Activated CD4-positive, alpha-beta T cell treated with anti-CD3 and anti-CD28 coated beads for 1 hour (primary cell): ENCODE measurements at regions not wholly inside any gene's neighbourhood (a gene's known extent, or its start where the extent isn't known, plus 50 kb on each side); places are given as distances from the start of the nearest gene placed in this dataset.
"Not testable (repeated sequence)": the region's sequence is repeated elsewhere in the genome, so short reads cannot be mapped to it uniquely, and the experiment has no call there.

Source experiments
- DNase-seq: peaks from one replicate; pipeline ENCODE4 v3.0.0-alpha.2; 2020

DNA sequence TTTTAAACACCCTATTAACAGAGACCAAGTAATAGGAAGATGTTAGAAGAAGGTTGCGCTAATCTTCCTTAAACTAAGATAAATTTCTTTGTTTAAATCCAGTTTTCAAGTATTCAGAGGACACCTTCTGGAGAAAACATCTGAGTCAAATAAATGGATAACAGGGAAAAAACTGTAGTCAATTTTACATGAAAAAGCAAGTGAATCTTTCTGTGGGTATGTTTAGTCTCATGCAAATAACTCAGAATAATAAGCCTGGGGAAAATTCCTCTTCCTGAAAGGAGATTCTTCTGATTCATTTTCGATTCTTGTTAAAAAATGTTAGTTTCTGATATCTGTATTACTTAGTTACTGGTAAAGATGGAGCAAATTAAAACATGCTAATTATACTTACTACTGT, 145.5 kb downstream of the CTH start:
- DNase-seq: no peak

DNA sequence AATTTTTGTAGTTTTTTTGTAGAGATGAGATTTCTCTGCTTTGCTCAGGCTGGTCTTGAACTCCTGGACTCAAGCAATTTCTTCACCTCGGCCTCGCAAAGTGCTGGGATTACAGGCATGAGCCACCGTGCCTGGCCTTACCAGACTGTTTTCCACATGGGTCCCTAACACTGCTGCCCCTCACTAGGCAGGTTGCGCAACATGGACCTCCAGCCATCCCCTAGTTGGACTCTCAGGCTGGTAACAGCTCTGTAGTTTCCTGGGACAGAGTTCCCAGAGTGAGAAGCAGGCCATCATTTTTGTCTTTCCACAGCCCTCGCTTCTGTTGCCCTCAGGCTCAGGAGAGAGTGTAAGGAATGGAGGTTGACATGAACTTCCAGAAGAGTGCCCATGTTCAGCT, 156.1 kb downstream of the CTH start:
- DNase-seq: no peak

DNA sequence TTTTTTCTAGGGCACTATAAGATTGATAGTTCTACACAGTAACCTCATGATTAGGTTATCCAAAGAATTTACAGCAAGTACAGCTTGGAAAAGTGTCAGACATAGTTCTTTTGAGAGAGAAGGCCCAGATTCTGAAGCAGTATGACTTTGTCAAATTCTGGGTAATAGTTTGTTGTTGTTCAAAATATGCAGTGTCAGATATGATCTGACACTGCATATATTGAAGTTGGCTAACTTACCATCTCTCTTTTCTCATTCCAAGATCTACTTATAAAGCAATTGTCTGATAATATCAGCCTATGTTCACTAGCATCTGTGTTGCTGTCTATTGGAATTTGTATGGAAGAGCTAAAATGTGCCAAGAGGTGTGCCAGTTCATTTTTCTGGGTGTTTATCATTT, 160.1 kb downstream of the CTH start:
- DNase-seq: no peak

DNA sequence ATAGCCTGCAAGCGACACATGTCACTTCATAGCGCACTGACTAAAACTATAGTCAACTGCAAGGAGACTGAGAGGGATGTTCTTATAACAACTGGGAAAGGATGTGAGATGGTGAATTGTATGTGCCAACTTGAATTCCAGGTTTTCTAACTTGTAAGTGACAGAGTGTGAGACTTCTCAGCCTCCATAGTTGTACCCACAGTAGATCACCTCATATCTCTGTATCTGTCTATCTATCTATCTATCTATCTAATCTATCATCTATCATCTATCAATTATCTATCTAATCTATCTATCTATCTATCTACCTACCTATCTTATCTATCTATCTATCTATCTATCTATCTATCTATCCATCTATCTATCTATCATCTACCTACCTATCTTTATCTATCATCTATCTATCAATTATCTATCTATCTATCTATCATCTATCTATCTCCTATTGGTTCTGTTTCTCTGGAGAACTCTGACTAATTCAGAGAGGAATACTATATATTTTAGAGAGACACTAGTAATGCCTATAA, 162.3 kb downstream of the CTH start:
- no peak for DNase-seq

DNA sequence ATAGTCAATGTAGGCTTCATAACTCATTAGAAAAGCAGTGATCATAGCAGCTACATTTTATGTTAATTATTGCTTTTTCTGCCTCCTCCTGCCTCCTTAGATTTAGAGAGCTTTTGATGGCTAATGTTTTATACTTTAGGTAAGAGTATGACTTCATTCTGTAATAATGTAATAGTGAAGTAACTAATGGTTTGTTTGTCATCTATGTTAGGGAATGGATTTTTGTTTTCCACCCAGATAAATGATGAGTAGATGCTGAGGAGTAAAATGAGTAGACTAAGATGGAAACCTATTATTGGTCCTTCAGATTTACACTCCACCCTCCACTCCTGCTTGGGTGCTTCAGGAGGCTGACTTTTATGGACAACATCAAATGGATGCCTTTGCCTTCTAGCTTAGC, 170.6 kb downstream of the CTH start:
- DNase-seq: no peak

DNA sequence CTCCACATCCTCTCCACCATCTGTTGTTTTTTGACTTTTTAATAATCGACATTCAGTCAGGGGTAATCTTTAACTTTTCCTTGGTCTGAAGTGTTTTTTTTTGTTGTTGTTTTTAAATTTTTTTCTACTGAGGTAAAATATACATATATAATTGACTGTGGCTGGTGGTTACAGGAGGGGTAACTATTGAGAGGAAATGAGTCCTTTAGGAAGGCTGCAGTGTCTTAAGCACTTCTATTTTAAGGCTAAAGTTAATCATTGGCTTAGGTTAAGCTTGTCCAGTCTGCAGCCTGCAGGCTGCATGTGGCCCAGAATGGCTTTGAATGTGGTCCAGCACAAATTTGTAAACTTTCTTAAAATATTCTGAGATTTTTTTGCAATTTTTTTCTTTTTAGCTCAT, 172.5 kb downstream of the CTH start:
- DNase-seq: no peak

DNA sequence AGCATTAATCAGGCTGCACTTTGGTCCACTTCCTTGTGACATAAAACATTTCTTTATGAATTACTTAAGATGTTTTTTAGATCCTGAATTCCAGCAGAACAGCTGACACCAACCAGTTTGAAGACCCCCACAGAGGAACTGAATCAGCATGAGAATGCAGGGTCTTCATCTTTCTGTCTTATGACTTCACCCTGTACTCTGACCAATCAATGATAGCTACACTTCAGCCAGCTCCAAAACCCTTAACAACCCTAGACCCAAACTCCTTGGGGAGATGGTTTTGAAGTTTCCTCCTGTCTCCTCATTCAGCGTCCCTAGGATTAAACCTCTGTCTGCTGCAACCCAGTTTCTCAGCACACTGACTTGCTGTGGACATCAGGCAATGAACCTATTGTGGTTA, 175.0 kb downstream of the CTH start:
- no peak for DNase-seq

DNA sequence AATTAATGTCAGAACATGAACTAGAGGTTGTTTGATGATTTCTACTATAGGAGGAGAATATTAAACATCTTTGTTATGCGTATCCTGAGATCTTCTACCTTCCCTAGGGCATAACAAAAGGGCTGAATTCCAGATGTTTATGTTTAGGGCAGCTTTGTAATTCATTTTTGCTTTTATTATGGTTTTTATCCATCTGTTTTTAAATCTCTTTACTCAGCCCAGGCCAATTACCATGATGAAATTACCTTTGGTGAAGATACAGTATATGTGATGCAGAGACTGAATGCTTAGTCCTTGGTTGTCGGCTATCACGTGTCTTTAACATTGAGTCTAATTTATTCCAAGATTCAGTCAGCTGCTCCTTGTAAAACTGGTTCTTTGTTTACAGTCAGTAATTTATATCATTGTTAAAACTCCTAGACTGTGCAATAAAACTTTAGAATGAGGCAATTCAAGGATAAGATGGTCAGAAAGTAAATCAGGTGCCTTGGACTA, 176.9 kb downstream of the CTH start:
- no peak for DNase-seq

DNA sequence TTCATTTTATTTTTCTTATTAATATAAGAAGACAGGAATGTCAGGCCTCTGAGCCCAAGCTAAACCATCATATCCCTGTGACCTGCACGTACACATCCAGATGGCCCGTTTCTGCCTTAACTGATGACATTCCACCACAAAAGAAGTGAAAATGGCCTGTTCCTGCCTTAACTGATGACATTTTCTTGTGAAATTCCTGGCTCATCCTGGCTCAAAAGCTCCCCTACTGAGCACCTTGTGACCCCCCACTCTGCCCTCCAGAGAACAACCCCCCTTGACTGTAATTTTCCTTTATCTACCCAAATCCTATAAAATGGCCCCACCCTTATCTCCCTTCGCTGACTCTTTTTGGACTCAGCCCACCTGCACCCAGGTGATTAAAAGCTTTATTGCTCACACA, 182.5 kb downstream of the CTH start:
- DNase-seq: not testable (repeated sequence)

DNA sequence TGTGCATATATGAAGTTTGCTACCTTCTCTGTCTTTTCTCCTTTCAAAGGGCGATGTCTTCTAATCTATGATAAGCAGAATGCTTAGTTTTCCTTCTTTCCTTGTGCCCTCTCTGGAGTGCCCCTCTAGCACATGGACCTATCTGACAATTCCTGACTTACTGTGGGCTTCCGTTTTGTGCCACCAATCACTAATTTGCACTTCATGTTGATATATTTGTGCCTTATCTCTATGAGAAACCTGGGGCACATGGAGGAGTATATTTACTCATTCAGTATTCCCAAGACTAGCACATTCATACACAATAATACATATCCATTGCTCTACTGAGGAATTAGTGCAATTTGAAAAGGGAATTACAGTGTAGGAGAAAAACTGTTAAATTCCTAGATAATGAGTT, 197.7 kb downstream of the CTH start:
- no peak for DNase-seq

DNA sequence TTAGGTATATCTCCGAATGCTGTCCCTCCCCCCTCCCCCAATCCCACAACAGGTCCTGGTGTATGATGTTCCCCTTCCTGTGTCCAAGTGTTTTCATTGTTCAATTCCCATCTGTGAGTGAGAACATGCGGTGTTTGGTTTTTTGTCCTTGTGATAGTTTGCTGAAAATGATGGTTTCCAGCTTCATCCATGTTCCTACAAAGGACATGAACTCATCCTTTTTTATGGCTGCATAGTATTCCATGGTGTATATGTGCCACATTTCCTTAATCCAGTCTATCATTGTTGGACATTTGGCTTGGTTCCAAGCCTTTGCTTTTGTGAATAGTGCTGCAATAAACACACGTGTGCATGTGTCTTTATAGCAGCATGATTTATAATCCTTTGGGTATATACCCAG, 199.1 kb downstream of the CTH start:
- not testable (repeated sequence) for DNase-seq

DNA sequence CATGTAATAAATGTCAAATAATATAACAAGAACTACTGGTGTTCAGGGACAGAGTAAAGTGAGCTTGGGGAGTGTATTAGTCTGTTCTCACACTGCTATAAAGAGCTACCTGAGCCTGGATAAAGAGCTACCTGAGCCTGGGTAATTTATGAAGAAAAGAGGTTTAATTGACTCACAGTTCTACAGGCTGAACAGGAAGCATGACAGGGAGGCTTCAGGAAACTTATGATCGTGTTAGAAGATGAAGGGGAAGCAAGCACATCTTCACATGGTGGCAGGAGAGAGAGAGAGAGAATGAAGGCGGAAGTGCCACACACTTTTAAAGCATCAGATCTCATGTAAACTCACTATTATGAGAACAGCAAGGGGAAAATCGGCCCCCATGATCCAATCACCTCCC, 205.9 kb downstream of the CTH start:
- DNase-seq: no peak

DNA sequence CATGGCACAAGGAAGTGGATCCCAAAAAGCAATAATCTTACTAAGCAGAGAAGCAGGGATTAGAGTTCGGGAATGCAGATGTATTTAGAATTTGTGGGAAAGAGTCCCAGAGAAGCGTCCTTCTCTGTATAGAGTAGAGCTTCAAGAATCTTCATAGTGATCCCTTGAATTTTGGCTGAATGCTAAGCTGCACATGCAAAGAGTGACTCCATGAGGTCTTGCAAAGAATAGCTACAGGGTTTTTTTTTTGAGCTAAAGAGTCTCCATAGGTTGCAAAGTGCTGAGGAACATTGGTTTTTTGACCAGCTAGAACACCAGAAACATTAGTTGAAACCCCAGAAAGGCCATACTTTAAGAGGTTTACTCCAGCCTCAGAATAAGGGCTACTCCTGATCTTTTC, 206.7 kb downstream of the CTH start:
- DNase-seq: no peak

DNA sequence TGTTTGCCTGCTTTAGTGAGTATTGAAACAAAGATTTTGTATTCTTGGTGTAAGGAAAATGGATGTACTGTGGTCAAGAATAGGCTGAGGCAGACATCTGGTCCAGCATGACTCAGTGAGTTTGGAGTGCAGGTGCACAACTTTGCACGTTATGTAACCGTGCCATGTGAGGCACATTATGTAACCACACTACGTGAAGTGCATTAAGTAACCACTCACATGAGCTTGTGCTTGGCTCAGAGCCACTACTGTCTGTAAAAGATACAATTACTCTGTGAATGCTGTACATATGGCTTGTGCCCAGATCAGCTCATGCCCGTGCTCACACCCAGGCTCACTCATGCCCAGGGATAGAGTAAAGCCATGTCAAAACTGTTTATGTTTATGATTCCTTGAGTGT, 216.8 kb downstream of the CTH start:
- no peak for DNase-seq

DNA sequence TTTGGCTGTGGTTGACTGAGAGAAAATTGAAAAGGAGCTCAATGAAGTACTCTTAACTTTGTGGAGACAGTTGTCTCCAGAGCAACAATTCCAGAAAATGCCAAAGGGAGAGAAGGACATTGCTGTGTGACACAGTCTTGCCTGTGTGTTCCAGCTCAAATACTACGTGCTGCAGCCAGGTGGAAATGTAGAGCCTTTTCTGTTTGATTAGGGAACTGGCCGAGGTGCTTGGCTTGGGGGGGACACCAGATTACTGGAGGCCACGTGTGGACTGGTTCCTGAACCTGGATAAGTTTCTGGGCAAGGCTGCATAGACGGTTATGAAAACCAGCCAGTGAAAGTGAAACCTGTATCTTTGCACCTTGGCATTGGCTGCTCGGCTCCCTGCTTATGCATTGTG, 217.9 kb downstream of the CTH start:
- no peak for DNase-seq

DNA sequence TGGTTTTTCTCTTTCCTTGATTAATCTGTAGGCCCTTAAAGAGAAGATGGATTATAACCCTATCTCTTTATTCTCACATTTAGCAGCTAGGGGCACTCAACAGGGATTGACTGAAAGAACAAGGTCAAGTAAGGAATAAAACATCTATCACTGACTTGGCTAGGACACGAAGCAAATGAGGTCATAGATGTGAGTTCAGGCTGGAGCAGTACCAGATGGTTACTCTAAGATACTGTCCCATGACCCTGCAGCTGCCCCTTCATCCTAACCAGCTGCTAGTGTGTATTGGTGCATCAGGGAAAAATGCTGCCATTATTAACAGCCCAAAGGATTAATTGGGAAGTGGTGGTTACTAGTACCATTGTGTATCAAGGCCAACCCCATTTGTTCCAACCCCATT, 221.9 kb downstream of the CTH start:
- no peak for DNase-seq

DNA sequence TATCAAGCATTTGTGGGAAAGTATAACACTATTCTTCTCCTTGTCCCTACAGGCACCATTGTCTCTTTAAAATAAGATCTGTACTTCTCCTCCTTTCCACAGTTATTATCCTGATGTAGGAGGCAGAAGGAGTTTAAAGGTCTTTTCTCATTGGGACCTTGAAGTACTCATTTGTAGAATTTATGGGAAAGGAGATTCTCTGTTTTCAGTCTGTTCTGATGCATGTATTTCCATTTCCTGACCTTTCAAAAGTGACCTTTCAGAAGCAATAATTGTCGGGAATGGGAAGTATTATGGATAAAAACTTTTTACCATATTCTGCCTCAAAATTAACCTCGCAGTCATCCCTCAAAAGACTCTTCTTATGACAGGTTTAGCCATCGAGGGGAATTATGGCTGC, 224.8 kb downstream of the CTH start:
- DNase-seq: no peak

DNA sequence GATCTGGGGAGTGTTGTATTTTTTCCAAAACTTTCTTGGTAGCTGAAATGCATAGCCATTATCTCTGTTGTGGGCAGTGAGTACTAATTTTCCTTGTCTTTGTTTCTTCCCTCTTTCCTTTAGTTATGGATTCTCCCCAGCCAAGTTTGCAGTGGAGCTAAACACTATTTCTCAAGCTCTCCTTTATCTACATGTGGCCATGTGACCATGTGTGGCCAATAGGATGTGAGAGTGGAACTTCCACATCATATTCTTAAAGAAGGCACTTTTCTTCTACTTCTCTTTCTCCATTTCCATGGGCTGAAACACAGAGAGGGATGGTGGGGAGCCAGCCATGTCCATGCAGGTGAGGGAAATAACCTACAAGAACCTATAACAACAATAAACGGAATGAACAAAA, 230.8 kb downstream of the CTH start:
- no peak for DNase-seq

DNA sequence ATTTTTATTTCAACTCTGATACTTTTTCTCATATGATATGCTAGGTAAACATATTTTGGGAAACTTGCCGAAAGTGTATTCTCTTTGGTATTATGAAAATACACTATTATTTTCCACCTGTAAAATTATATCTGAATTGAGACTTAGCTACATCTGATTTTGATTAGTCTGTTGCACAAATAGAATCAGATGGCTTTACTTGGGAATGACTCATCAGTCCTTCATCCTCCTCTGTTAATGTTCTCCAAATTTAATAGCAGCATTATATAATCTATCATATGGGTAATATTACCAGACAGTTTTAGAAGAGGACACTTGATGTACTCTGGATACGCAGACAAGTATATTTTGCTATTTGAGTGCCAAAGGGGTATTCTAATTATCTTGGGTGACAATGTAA, 245.3 kb downstream of the CTH start:
- no peak for DNase-seq

DNA sequence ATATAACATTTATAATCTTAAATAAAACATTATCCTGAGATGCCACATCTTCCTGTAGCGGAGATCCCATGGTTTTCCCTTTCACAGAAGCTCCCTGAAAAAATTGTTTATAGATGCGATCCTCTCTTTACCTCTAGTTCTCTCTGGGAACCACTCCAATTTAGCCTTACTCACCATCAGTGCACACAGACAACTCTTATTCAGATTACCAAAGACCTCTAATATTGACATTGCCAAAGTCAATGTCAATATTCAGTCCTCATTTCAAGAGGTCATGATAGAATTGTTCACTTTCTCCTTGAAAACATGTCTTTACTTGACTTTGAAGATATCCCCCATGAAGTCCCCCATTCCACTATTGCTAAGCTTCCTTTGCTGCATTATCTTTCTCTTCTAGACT, 248.8 kb downstream of the CTH start:
- no peak for DNase-seq

DNA sequence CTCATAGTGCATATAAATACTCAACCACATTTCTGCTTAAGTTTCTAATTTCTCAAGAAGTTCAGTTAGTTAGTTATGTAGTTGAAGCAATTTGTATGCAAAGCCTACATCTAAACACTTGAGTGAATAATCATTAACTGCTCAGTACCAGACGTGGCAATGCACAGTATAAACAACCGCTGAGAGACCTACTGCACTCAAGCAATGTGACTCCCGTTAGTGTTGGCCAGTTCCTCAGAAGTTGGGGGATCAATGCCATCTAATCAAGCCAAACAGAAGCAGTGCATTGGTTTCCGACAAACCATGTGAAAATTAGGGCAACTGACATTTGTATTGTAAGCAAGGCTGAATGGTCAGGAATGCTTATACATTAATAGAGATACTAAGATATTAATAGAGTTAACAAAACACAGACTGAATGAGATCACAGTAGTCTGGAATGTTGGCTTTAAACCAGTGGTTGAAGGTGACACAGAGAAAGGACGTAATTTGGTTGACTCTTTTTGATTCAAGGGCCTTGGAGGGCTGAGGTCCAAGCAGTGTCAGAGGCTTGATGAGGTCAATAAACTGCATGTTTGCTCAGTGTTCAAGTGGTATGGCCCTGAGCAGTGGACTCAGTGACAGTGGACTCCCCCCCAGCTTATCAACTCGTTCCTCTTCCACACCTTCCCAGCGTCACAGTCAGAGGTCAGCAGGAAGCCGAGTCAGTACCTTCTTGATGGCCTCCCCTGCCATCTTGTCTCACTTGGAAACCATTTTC, 255.5 kb downstream of the CTH start:
- DNase-seq: no peak

DNA sequence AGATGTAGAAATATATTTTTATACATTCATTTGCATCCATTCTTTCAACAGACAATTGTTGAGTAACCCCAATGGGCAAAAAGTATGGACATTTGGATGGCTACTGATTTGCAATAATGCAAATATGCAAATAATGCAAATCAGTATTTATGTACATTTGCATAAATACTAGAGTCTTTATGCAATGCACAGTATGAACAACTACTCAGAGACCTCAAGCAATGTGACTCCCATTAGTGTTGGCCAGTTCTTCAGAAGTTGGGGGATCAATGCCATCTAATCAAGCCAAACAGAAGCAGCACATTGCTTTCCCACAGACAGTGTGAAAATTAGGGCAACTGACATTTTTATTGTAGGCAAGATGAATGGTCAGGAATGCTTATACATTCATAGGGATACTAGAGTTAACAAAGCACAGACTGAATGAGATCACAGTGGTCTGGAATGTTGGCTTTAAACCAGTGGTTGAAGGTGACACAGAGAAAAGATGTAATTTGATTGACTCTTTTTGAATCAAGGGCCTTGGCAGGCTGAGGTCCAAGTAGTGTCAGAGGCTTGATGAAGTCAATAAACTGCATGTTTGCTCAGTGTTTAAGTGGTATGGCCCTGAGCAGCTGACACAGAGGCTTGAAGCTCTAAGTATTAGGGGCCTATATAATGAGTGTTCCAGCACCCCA, 256.6 kb downstream of the CTH start:
- DNase-seq: no peak

DNA sequence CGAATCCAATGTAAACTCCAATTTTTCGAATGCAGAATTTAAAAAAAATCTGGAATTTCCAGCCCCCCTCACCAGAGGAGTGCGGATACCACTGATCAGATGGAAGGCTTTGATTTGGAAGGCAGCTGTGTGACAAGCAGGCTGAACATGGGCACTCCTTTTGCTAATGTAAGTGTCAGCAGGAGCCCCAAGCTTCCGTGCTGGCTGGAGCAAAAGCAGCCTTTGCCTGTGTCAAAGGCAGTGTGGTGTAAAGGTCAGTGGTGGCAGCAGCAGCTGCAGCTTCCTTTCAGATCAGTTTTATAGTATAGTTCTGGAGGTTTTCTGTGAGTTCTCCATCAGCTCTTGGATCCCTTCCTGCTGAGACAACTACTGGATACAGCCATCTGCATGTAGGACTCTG, 259.9 kb downstream of the CTH start:
- no peak for DNase-seq

DNA sequence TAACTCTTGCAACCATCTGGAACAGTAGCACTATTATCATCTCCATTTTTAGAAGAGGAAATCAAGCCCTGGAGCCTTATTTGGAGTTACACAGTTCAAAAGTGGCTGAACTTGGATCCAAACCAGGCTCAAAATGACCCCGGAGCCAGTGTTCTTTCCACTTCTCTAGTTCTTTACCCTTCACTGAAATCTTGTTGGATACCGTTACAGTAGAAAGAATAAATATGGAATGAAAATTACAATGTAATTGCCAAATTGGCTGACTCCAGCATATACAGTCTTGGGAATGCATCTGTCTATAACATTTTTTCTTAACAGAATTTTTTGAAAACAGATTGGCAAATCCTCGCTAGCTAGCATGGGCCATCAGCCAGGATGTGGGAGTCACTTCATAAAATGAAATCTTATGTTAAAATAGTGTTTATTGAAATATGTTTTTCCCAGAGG, 261.4 kb downstream of the CTH start:
- DNase-seq: no peak
